ENCODE measurements at regions not wholly inside any gene's neighbourhood (a gene's known extent, or its start where the extent isn't known, plus 50 kb on each side); places are given as distances from the start of the nearest gene placed in this dataset.

DNA sequence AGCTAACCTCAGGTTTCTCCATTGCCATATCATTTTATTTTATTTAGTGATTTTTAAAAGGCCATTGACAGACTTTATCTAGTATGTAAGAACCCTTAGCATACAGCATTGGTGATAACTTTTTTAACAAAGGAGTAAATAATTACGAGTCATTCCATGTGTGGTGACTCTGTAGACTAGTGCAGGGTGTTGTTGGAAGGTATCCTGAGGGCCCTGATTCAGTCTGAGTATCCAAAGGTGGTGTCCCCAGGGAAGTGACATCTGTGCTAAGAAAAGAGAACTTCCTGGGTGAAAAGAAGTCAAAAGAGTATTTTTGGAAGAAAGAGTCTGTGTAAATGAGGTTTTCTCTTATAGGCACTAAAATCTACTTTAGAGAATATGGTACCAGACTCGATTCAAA is 308.4 kb downstream of the C7orf25 start:
- TF ChIP-seq EP300 (IDR thresholded peaks at IDR 0.05) (no peak), CTCF (IDR thresholded peaks at IDR 0.05) (no peak), POLR2A (IDR thresholded peaks at IDR 0.05) (no peak)

All from gastroesophageal sphincter (tissue), 3 donors.